ENCODE measurements at regions not wholly inside any gene's neighbourhood (a gene's known extent, or its start where the extent isn't known, plus 50 kb on each side); places are given as distances from the start of the nearest gene placed in this dataset.

GRCh38 chr12:33718631-33719030, 279.0 kb upstream of the SYT10 start:
- WGBS, 2 experiments (ENCODE audit: insufficient coverage in 1 of 2, insufficient read length in 1 of 2): 90 to 91% methylated on average over 2 of the region's 2 CpGs
- Mint-ChIP-seq H3K4me1 (no peaks in the 10 kb centered on the region), H3K36me3 (ENCODE audit: low read depth) (no peaks in the 10 kb centered on the region), H3K9me3 (peaks cover 3% of the 10 kb centered on the region), H3K27ac (no peak overlapping the region), H3K27me3 (ENCODE audit: insufficient read depth) (no peaks in the 10 kb centered on the region), H3K4me3 (no peak overlapping the region)
- no peak overlapping the region for H3K9ac ChIP-seq (ENCODE audit: extremely low read depth, low read length, poor library complexity, severe bottlenecking)
- DNase-seq: no peak
- H3K36me3 ChIP-seq (ENCODE audit: control insufficient read depth, insufficient read depth, low read length): no peaks in the 10 kb centered on the region
- H3K4me3 ChIP-seq (ENCODE audit: low read length): no peak overlapping the region
- H3K4me1 ChIP-seq (ENCODE audit: control insufficient read depth, insufficient read depth, low read length): no peaks in the 10 kb centered on the region
- no peaks in the 10 kb centered on the region for H3K27me3 ChIP-seq (ENCODE audit: control insufficient read depth, insufficient read depth, low read length, poor library complexity, severe bottlenecking)
- no peaks in the 10 kb centered on the region for H3K9me3 ChIP-seq (ENCODE audit: control insufficient read depth, low read length)
- no peak overlapping the region for H3K27ac ChIP-seq (ENCODE audit: low read depth, low read length)
- TF ChIP-seq CTCF (conservative IDR thresholded peaks at IDR 0.05): no peak

DNA sequence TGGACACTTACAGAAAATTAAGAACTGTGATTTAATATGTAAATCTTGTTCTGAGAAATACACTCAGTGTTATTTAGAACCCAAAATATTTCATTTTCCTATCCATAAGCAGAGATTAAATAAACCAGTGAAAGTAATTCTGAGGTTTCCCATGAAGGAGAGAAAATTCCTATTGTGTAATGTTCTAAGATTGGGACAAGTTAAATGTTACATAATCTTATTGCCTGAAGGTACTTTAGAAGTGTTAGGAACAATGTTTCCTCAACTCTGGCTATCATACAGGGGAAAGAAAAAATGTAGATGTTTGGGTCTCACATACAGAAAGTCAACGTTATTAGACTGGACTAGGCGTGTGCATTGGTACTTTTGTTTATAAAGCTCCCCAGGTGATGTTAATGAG, 281.9 kb upstream of the SYT10 start:
- no peaks in the 10 kb centered on the region for H3K36me3 Mint-ChIP-seq (ENCODE audit: low read depth)

DNA sequence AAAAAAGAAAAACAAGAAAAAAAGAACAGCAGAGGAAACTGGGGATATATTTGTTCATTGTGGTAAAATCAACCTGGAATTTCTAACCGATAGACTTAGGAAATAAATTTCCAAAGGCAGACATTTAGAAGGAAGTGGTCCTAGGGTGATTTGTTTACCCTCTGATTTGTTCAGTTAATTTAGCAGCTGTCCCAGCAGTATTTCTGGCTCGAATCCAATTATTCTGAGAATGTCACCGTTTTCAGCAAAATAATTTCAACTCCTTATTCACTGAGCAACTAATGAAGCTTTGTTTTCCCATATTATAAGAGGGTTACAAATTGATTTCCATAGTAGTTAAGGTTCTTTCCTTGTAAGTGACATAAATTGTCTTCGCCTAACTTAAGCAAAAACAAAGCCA, 285.2 kb upstream of the SYT10 start:
- no peak for DNase-seq
- WGBS, 2 experiments (ENCODE audit: insufficient coverage in 1 of 2, insufficient read length in 1 of 2): 89 to 100% methylated on average over 1 to 3 of the region's 4 CpGs
- no peak overlapping the region for H3K4me3 ChIP-seq (ENCODE audit: low read length)
- H3K36me3 ChIP-seq (ENCODE audit: control insufficient read depth, insufficient read depth, low read length): no peaks in the 10 kb centered on the region
- no peaks in the 10 kb centered on the region for H3K9me3 ChIP-seq (ENCODE audit: control insufficient read depth, low read length)
- H3K9ac ChIP-seq (ENCODE audit: extremely low read depth, low read length, poor library complexity, severe bottlenecking): no peak overlapping the region
- H3K27me3 ChIP-seq (ENCODE audit: control insufficient read depth, insufficient read depth, low read length, poor library complexity, severe bottlenecking): no peaks in the 10 kb centered on the region
- no peaks in the 10 kb centered on the region for H3K4me1 Mint-ChIP-seq
- peaks cover 19% of the 10 kb centered on the region for H3K9me3 Mint-ChIP-seq
- no peak overlapping the region for H3K27ac ChIP-seq (ENCODE audit: low read depth, low read length)
- H3K4me3 Mint-ChIP-seq: no peak overlapping the region
- no peaks in the 10 kb centered on the region for H3K4me1 ChIP-seq (ENCODE audit: control insufficient read depth, insufficient read depth, low read length)
- no peaks in the 10 kb centered on the region for H3K27me3 Mint-ChIP-seq (ENCODE audit: insufficient read depth)
- no peak for TF ChIP-seq CTCF (conservative IDR thresholded peaks at IDR 0.05)
- H3K27ac Mint-ChIP-seq: no peak overlapping the region
- H3K36me3 Mint-ChIP-seq (ENCODE audit: low read depth): no peaks in the 10 kb centered on the region

More for the DNA sequence above, 281.9 kb upstream of the SYT10 start:
- H3K4me1 ChIP-seq (ENCODE audit: control insufficient read depth, insufficient read depth, low read length): no peaks in the 10 kb centered on the region
- no peak for DNase-seq
- H3K27ac ChIP-seq (ENCODE audit: low read depth, low read length): no peak overlapping the region
- no peak overlapping the region for H3K9ac ChIP-seq (ENCODE audit: extremely low read depth, low read length, poor library complexity, severe bottlenecking)
- H3K9me3 ChIP-seq (ENCODE audit: control insufficient read depth, low read length): no peaks in the 10 kb centered on the region
- H3K36me3 ChIP-seq (ENCODE audit: control insufficient read depth, insufficient read depth, low read length): no peaks in the 10 kb centered on the region
- 93 to 100% methylated on average over 2 of the region's 2 CpGs for WGBS, 2 experiments (ENCODE audit: insufficient coverage in 1 of 2, insufficient read length in 1 of 2)
- H3K4me3 ChIP-seq (ENCODE audit: low read length): no peak overlapping the region
- H3K27me3 ChIP-seq (ENCODE audit: control insufficient read depth, insufficient read depth, low read length, poor library complexity, severe bottlenecking): no peaks in the 10 kb centered on the region
- Mint-ChIP-seq H3K27ac (no peak overlapping the region), H3K4me1 (no peaks in the 10 kb centered on the region), H3K9me3 (peaks cover 3% of the 10 kb centered on the region), H3K27me3 (ENCODE audit: insufficient read depth) (no peaks in the 10 kb centered on the region), H3K4me3 (no peak overlapping the region)
- TF ChIP-seq CTCF (conservative IDR thresholded peaks at IDR 0.05): no peak
